WI38 (cell line): ENCODE measurements at regions not wholly inside any gene's neighbourhood (a gene's known extent, or its start where the extent isn't known, plus 50 kb on each side); places are given as distances from the start of the nearest gene placed in this dataset.
"Not testable (repeated sequence)": the region's sequence is repeated elsewhere in the genome, so short reads cannot be mapped to it uniquely, and the experiment has no call there.

ENCODE experiments used
- H3K4me3 ChIP-seq: 2 replicates; pipeline ENCODE4 v1.5.1; 2011; ENCODE audit warnings: low read depth, mild to moderate bottlenecking, control low read depth, low read length
- CTCF ChIP-seq: IDR thresholded peaks from 2 replicates; pipeline ENCODE4 v1.5.1; 2012; ENCODE audit warnings: low read depth, mild to moderate bottlenecking, control low read depth, low read length

DNA sequence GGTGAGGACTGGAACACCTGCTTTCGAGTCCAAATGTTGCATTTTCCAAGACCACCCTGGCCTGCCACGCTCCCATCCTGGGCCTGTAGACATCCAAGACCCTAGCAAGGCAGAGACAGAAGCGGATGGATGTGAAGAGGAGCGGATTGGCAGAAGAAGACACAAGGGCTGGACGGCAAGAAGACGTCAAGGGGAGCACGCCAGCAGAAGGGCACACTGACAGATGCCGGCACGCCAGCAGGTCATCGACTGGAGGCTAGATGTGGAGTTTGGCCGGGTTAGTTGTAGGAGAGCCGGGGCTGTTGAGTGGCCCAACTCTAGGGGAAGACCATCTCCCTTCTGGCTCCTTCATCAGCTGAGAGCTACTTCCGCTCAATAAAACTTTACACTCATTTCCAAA is 251.6 kb downstream of the ZWINT start:
- H3K4me3 ChIP-seq: no peak overlapping the region
- TF ChIP-seq CTCF: no peak

DNA sequence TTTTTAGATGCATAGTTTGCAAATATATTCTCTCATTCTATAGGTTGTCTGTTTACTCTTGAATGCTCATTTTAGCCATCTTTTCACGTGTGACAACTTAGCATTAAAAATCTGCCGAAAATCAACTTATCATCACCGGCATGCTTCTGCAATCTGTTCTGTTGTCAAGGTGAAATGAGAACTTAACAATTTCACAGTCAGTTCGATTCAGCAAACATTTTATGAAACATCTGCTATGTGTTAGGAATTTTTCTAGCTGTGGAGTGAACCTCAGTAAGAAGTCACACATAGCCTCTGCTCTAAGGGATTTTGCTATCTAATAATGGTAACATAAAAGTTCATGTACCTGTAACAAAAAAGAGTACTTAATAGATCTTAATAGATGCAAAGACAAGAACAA is 256.1 kb downstream of the ZWINT start:
- TF ChIP-seq CTCF: no peak
- no peak overlapping the region for H3K4me3 ChIP-seq

DNA sequence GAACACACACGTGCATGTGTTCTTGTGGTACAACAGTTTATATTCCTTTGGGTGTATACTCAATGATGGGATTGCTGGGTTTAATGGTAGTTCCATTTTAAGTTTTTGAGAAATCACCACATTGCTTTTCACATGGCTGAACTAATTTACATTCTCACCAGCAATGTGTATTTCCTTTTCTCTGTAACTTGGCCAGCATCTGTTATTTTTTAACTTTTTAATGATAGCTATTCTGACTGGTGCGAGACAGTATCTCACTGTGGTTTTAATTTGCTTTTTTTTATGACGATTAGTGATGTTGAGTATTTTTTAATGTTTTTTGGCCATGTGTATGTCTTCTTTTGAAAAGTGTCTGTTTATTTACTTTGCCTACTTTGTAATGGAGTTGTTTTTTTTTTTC is 256.6 kb downstream of the ZWINT start:
- no peak for TF ChIP-seq CTCF

DNA sequence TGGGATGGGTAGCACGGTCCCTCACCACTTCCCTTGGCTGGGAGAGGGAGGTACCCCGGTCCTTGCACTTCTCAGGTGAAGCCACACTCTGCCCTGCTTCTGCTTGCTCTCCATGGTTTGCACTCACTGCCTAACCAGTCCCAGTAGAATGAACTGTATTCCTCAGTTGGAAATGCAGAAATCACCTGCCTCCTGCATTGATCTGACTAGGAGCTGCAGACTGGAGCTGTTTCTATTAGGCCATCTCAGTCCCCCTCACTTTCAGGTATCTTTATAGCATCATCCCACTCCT is 264.9 kb downstream of the ZWINT start:
- no peak for TF ChIP-seq CTCF

More for the DNA sequence above, 256.6 kb downstream of the ZWINT start:
- no peak overlapping the region for H3K4me3 ChIP-seq

GRCh38 chr10:56095506-56096225 is 265.4 kb downstream of the ZWINT start:
- no peak for TF ChIP-seq CTCF

More for the DNA sequence above, 264.9 kb downstream of the ZWINT start:
- no peak overlapping the region for H3K4me3 ChIP-seq

GRCh38 chr10:56093645-56094044 is 267.4 kb downstream of the ZWINT start:
- H3K4me3 ChIP-seq: not testable (repeated sequence)

More at GRCh38 chr10:56095506-56096225, 265.4 kb downstream of the ZWINT start:
- H3K4me3 ChIP-seq: no peak overlapping the region

GRCh38 chr10:56091872-56092271 is 269.2 kb downstream of the ZWINT start:
- H3K4me3 ChIP-seq: no peak overlapping the region
- TF ChIP-seq CTCF: no peak
